Peyer's patch (tissue), 4 donors: ENCODE measurements at regions not wholly inside any gene's neighbourhood (a gene's known extent, or its start where the extent isn't known, plus 50 kb on each side); places are given as distances from the start of the nearest gene placed in this dataset.

ENCODE experiments used
- POLR2A ChIP-seq, 2 donors: fragments of 450-650 bp; IDR thresholded peaks; one replicate each; pipeline ENCODE4 v1.5.1; 2017; ENCODE audit warnings: antibody characterized with exemption in 2 of 2, mild to moderate bottlenecking in 2 of 2, moderate library complexity in 2 of 2
- TF ChIP-seq, protein P1 (sequence below), 6 experiments: fragments of 450-650 bp in 4 of 6; fragments of 200-600 bp in 2 of 6; sonication (generic) in 1 of 6; IDR thresholded peaks; one replicate each; pipeline ENCODE4 v1.5.1; 2017 to 2019; ENCODE audit warnings: antibody characterized with exemption in 6 of 6, mild to moderate bottlenecking in 3 of 6, moderate library complexity in 1 of 6

DNA sequence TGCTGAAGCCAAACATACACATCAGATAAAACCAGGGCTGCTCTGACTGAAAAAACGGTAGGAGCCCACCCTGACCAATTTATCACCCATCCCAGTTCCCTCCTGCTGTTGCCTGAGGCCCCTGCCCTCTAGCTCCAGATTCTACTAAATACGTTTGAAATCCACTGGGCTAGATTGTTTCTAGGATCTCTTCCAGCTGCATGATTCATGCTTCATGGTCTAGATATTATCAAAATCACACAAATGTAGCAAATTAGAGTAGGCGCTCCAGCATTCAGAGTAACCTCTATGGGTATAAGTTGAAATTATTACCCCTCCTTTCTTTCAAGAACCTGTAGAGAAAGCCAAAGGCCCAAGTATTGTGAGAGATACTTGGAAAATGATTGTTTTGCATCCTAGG, 151.2 kb upstream of the FAM13C start:
- TF ChIP-seq, protein P1, sequence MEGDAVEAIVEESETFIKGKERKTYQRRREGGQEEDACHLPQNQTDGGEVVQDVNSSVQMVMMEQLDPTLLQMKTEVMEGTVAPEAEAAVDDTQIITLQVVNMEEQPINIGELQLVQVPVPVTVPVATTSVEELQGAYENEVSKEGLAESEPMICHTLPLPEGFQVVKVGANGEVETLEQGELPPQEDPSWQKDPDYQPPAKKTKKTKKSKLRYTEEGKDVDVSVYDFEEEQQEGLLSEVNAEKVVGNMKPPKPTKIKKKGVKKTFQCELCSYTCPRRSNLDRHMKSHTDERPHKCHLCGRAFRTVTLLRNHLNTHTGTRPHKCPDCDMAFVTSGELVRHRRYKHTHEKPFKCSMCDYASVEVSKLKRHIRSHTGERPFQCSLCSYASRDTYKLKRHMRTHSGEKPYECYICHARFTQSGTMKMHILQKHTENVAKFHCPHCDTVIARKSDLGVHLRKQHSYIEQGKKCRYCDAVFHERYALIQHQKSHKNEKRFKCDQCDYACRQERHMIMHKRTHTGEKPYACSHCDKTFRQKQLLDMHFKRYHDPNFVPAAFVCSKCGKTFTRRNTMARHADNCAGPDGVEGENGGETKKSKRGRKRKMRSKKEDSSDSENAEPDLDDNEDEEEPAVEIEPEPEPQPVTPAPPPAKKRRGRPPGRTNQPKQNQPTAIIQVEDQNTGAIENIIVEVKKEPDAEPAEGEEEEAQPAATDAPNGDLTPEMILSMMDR (IDR thresholded peaks at IDR 0.05): no peak
- TF ChIP-seq POLR2A (IDR thresholded peaks at IDR 0.05): no peak
